GDM1 (cell line): ENCODE measurements at regions not wholly inside any gene's neighbourhood (a gene's known extent, or its start where the extent isn't known, plus 50 kb on each side); places are given as distances from the start of the nearest gene placed in this dataset.

Source experiments
- DNase-seq: peaks from one replicate; lab custom pipeline; 2025; lab: John Stamatoyannopoulos, UW

DNA sequence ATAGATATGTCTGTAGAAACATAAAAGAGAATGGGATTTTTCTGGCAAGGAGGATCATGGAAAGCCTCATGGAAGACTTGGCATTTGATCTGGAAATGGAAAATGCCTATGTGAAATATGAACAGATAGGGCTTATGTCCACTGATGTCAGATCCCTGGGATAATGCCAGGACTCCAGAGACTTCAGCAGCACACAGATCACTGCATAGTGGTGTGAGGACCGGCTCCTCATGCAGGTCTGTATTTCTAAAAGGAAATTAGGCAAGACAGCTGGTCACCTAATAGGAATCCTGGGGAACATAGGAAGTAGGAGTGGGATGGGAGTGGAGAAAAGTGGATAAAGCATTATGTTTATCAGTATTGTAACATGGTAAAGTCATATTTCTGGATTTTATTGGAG is 56.8 kb upstream of the IPO9 start:
- DNase-seq = no peak

DNA sequence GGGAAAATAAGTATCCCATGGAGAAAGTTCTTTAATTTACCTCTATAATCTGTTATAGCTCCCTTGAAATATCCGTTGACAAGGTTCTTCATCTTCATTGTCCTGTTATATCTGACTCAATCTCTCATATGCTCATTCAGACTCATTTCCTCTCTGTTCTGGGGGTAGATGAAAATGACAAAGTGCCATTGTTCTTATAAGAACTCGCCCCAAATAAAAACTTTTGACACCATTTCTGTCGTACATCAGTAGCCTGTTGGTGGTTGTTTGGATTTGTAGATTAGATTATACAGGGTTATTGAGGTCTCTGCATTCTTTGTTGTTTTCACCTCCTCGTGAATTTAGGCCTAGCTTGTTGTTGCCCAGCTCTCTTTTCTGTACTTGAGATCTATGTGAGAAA is 55.2 kb upstream of the IPO9 start:
- DNase-seq = no peak

DNA sequence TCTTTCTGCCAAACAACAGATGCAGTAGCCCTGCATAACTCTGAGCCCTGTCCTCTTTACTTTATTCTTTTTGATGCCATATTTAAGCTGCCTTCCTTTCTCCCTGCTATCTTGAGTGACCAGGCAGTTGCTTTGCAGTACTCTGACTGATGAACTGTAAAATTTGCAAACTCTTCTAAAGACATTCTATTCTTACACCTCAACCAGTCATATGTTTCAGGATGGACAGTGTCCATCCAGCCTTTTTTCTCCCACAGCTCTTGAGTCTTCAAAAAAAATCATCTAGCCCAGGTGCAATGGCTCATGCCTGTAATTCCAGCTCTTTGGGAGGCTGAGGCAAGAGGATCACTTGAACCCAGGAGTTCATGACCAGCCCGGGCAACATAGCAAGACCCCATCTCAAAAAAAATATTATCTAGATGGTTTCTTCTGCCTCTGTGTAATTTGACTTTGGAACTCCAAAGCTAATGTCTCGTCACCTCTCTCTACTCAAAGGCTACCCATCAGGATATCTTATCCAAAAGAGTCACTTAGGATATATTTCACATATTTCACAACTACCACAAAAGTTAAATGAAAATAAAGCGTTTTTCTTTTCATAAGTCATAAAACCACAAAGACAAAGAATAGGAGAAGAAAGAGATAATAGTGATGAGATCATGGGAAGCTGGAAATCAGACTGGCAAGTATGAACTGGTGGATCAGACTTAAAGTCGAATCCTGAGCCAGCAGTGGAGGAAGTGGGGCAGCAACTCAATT is 54.6 kb upstream of the IPO9 start:
- DNase-seq = no peak

DNA sequence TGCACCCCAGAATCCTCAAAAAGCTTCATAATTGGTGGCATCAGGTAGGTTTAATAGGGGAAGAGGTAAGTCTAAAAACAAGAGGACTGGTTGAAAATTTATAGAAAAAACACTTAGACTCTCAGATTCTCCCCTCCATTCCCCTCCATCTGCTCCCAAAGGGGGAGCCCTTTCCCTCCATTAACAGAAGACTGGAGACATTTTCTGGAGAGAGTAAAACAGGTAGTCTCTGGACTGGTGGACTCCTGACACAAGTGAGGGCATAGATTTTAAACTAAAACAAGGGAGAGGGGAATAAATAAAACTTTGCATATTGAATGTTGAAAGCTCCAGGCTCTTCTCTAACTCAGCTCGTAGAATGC is 54.0 kb upstream of the IPO9 start:
- DNase-seq = no peak

DNA sequence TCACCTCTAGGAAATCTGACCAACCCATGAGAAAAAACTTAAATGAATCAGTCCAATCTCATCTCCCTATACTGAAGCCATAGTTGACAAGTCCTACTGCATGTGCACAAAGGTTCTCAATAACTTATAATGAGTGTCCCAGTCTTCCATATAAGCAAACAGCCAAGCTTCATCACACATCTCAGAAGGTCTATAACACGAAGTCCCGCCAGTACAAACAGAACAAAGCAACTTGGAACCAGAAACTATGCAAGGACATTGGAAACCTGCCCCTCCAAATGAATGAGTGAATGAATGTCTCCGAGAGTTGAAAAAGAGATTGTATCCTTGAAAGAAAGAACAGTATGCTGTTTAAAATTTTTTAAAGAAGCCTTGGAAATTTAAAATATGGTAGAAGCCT is 53.6 kb upstream of the IPO9 start:
- no peak for DNase-seq

DNA sequence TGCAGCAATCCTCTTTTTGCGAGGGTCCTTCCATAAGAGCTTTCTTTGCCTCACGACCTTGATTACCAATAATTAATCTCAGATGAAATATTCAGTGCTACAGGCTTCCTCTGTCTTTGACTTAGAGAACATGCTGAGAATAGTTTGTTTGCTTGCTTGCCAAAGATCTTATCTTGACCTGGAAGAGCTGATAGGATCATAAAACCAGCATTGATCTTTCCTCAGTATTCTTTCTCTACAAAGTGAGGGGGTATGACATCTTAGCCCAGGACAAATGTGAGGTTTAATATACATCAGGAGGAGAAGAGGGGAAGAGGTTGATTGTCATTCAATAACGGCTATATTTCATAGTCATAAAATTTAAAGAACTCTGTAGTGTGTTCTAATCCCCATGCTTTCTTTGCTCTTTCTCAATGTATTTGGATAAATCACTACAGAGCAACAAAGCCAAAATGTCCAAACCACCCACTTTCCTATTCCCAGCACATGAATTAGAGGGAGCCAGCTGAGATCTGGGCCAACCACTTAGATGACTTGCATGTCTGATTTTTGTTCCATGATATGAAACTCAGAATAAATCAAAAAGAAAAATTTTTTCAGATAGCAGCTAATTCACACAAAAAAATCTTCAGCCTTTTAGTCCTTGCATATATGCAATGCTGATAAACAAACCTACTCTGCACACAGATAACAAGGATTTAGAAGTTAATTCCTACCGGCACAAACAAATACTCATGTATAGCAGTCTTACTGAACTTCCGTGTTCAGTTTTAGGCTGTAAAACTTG is 50.5 kb upstream of the IPO9 start:
- no peak for DNase-seq
